Stimulated activated naive CD4-positive, alpha-beta T cell treated with Interleukin-2 at 50 U/mL for 16 hours (primary cell): ENCODE measurements at regions not wholly inside any gene's neighbourhood (a gene's known extent, or its start where the extent isn't known, plus 50 kb on each side); places are given as distances from the start of the nearest gene placed in this dataset.
A peak's percentile ranks its signal among the peaks of the same experiment; 100 is the strongest.
"Not testable (repeated sequence)": the region's sequence is repeated elsewhere in the genome, so short reads cannot be mapped to it uniquely, and the experiment has no call there.

Experiments
- DNase-seq: peaks from one replicate; lab custom pipeline; 2025; lab: John Stamatoyannopoulos, UW

GRCh38 chr4:4037399-4038138 lies 189.2 kb downstream of the OTOP1 start:
- not testable (repeated sequence) for DNase-seq

GRCh38 chr4:4045823-4046222 lies 180.9 kb downstream of the OTOP1 start:
- DNase-seq, result not testable (repeated sequence)

GRCh38 chr4:4046686-4047085 lies 180.0 kb downstream of the OTOP1 start:
- DNase-seq, result not testable (repeated sequence)

- DNase-seq, result not testable (repeated sequence)
Observed at GRCh38 chr4:4047202-4047601, 179.5 kb downstream of the OTOP1 start.

GRCh38 chr4:4048227-4048626 lies 178.5 kb downstream of the OTOP1 start:
- DNase-seq, result not testable (repeated sequence)

GRCh38 chr4:4050781-4051180 lies 175.9 kb downstream of the OTOP1 start:
- not testable (repeated sequence) for DNase-seq

- DNase-seq, result not testable (repeated sequence)
Observed at GRCh38 chr4:4052933-4053332, 173.8 kb downstream of the OTOP1 start.

- DNase-seq, result not testable (repeated sequence)
Observed at GRCh38 chr4:4057226-4057625, 169.5 kb downstream of the OTOP1 start.

GRCh38 chr4:4084171-4084570 lies 142.6 kb downstream of the OTOP1 start:
- DNase-seq, result not testable (repeated sequence)

GRCh38 chr4:4089716-4090419 lies 136.9 kb downstream of the OTOP1 start:
- not testable (repeated sequence) for DNase-seq

- not testable (repeated sequence) for DNase-seq
Observed at GRCh38 chr4:4090720-4091119, 136.0 kb downstream of the OTOP1 start.

GRCh38 chr4:4092159-4092558 lies 134.6 kb downstream of the OTOP1 start:
- DNase-seq, result not testable (repeated sequence)

GRCh38 chr4:4099610-4100009 lies 127.1 kb downstream of the OTOP1 start:
- not testable (repeated sequence) for DNase-seq

GRCh38 chr4:4106923-4107322 lies 119.8 kb downstream of the OTOP1 start:
- DNase-seq, result not testable (repeated sequence)

GRCh38 chr4:4107411-4108107 lies 119.2 kb downstream of the OTOP1 start:
- DNase-seq, result peak; percentile 61

GRCh38 chr4:4115381-4115780 lies 111.3 kb downstream of the OTOP1 start:
- DNase-seq, result not testable (repeated sequence)

GRCh38 chr4:4116901-4117300 lies 109.8 kb downstream of the OTOP1 start:
- DNase-seq, result not testable (repeated sequence)

GRCh38 chr4:4134368-4134767 lies 92.4 kb downstream of the OTOP1 start:
- DNase-seq, result not testable (repeated sequence)

- not testable (repeated sequence) for DNase-seq
Observed at GRCh38 chr4:4136621-4137020, 90.1 kb downstream of the OTOP1 start.
